ENCODE measurements at regions not wholly inside any gene's neighbourhood (a gene's known extent, or its start where the extent isn't known, plus 50 kb on each side); places are given as distances from the start of the nearest gene placed in this dataset.

DNA sequence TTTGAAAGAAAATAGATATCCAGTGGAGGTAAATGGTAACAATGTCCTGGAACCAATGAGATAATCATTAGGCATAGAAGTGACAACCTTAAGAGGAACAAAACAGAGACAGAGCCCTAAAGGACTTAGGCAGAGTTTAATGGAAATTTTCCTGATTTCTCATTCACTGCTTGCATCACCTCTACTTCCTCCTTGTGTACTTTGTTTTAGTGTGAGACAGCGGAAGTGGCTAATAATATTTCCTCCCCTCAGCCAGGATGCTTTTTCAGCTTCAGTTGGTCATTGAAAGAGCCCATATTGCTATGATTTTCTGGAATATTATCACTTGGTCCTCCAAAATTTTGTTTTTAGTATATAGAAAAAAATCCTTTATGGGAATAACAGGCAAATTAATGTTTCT, 153.4 kb upstream of the MPDZ start:
- Histone ChIP-seq H3K27ac (replicated peaks) (no peak overlapping the region), H3K4me3 (replicated peaks; ENCODE audit: insufficient read depth, low read length) (no peak overlapping the region), H3K27me3 (ENCODE audit: insufficient read depth, poor library complexity, severe bottlenecking) (no peaks in the 10 kb centered on the region)
- no peak for TF ChIP-seq POLR2AphosphoS5 (IDR thresholded peaks at IDR 0.05; ENCODE audit: low read depth)
- no peak for TF ChIP-seq GABPA (IDR thresholded peaks at IDR 0.05; ENCODE audit: low read depth)
- TF ChIP-seq SPI1 (IDR thresholded peaks at IDR 0.05; ENCODE audit: borderline replicate concordance, low read depth), result no peak
- TF ChIP-seq, protein P1, sequence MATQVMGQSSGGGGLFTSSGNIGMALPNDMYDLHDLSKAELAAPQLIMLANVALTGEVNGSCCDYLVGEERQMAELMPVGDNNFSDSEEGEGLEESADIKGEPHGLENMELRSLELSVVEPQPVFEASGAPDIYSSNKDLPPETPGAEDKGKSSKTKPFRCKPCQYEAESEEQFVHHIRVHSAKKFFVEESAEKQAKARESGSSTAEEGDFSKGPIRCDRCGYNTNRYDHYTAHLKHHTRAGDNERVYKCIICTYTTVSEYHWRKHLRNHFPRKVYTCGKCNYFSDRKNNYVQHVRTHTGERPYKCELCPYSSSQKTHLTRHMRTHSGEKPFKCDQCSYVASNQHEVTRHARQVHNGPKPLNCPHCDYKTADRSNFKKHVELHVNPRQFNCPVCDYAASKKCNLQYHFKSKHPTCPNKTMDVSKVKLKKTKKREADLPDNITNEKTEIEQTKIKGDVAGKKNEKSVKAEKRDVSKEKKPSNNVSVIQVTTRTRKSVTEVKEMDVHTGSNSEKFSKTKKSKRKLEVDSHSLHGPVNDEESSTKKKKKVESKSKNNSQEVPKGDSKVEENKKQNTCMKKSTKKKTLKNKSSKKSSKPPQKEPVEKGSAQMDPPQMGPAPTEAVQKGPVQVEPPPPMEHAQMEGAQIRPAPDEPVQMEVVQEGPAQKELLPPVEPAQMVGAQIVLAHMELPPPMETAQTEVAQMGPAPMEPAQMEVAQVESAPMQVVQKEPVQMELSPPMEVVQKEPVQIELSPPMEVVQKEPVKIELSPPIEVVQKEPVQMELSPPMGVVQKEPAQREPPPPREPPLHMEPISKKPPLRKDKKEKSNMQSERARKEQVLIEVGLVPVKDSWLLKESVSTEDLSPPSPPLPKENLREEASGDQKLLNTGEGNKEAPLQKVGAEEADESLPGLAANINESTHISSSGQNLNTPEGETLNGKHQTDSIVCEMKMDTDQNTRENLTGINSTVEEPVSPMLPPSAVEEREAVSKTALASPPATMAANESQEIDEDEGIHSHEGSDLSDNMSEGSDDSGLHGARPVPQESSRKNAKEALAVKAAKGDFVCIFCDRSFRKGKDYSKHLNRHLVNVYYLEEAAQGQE (IDR thresholded peaks at IDR 0.05; ENCODE audit: insufficient replicate concordance, low read depth), result no peak
- TF ChIP-seq, protein P2, sequence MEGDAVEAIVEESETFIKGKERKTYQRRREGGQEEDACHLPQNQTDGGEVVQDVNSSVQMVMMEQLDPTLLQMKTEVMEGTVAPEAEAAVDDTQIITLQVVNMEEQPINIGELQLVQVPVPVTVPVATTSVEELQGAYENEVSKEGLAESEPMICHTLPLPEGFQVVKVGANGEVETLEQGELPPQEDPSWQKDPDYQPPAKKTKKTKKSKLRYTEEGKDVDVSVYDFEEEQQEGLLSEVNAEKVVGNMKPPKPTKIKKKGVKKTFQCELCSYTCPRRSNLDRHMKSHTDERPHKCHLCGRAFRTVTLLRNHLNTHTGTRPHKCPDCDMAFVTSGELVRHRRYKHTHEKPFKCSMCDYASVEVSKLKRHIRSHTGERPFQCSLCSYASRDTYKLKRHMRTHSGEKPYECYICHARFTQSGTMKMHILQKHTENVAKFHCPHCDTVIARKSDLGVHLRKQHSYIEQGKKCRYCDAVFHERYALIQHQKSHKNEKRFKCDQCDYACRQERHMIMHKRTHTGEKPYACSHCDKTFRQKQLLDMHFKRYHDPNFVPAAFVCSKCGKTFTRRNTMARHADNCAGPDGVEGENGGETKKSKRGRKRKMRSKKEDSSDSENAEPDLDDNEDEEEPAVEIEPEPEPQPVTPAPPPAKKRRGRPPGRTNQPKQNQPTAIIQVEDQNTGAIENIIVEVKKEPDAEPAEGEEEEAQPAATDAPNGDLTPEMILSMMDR (IDR thresholded peaks at IDR 0.05; ENCODE audit: insufficient read depth, low read length), result no peak
- peak in 1 of 2 experiments; percentile 5 for DNase-seq (ENCODE audit: low read depth in 1 of 2, low spot score in 1 of 2)

DNA sequence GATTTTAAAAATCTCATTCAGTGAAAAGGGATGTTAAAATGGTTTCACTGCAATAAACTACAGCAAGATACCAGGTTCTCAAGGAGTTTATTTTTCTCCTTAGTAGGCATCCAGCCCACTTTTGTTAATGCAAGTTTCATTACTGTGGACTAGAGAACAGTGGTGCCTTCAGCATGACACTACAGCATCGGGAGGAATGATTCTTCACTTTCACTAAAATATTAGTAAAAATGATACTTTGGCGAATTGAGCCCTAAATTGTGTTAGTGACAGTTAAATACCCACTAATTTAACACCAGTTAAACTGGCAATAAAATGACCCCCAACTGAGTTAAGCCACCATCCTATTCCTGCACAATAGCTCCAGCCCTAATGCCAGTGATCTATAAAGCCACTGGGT, 152.2 kb upstream of the MPDZ start:
- Histone ChIP-seq H3K27ac (replicated peaks) (no peak overlapping the region), H3K4me3 (replicated peaks; ENCODE audit: insufficient read depth, low read length) (no peak overlapping the region), H3K27me3 (ENCODE audit: insufficient read depth, poor library complexity, severe bottlenecking) (no peaks in the 10 kb centered on the region)
- DNase-seq (ENCODE audit: low read depth in 1 of 2, low spot score in 1 of 2), result no peak
- no peak for TF ChIP-seq POLR2AphosphoS5 (IDR thresholded peaks at IDR 0.05; ENCODE audit: low read depth)
- no peak for TF ChIP-seq GABPA (IDR thresholded peaks at IDR 0.05; ENCODE audit: low read depth)
- TF ChIP-seq, protein P1 (IDR thresholded peaks at IDR 0.05; ENCODE audit: insufficient replicate concordance, low read depth), result no peak
- no peak for TF ChIP-seq SPI1 (IDR thresholded peaks at IDR 0.05; ENCODE audit: borderline replicate concordance, low read depth)
- TF ChIP-seq, protein P2 (IDR thresholded peaks at IDR 0.05; ENCODE audit: insufficient read depth, low read length), result no peak

DNA sequence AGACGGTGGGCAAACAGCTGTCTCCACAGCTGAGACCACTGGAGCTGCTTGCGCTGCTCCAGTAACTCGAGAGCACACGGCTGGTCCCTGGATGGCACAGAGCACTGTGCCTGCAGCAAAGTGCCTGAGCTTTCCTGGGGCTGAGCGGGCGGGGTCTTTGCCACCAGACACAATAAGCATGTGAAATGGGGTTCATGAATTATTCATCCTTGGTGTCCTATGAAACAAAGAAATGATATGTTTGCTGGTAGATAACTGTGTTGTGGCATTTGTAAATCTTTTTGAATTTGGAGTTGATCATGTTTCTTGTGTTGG, 151.7 kb upstream of the MPDZ start:
- Histone ChIP-seq H3K4me3 (replicated peaks; ENCODE audit: insufficient read depth, low read length) (no peak overlapping the region), H3K27me3 (ENCODE audit: insufficient read depth, poor library complexity, severe bottlenecking) (no peaks in the 10 kb centered on the region), H3K27ac (replicated peaks) (no peak overlapping the region)
- DNase-seq (ENCODE audit: low read depth in 1 of 2, low spot score in 1 of 2), result no peak
- TF ChIP-seq, protein P1 (IDR thresholded peaks at IDR 0.05; ENCODE audit: insufficient replicate concordance, low read depth), result no peak
- TF ChIP-seq, protein P2 (IDR thresholded peaks at IDR 0.05; ENCODE audit: insufficient read depth, low read length), result no peak
- no peak for TF ChIP-seq GABPA (IDR thresholded peaks at IDR 0.05; ENCODE audit: low read depth)
- no peak for TF ChIP-seq POLR2AphosphoS5 (IDR thresholded peaks at IDR 0.05; ENCODE audit: low read depth)
- TF ChIP-seq SPI1 (IDR thresholded peaks at IDR 0.05; ENCODE audit: borderline replicate concordance, low read depth), result no peak
